GM12875 (cell line): ENCODE measurements at regions not wholly inside any gene's neighbourhood (a gene's known extent, or its start where the extent isn't known, plus 50 kb on each side); places are given as distances from the start of the nearest gene placed in this dataset.

ENCODE experiments used
- H3K4me3 ChIP-seq: one replicate; pipeline ENCODE4 v1.5.1; 2011; ENCODE audit warnings: low read depth, low read length, control low read depth
- TF ChIP-seq, protein P1 (sequence below): IDR thresholded peaks from 2 replicates; pipeline ENCODE4 v1.5.1; 2011; ENCODE audit warnings: low read depth, mild to moderate bottlenecking, control low read depth, inconsistent platforms, low read length, moderate library complexity, borderline replicate concordance; ENCODE audit not compliant: insufficient read depth

DNA sequence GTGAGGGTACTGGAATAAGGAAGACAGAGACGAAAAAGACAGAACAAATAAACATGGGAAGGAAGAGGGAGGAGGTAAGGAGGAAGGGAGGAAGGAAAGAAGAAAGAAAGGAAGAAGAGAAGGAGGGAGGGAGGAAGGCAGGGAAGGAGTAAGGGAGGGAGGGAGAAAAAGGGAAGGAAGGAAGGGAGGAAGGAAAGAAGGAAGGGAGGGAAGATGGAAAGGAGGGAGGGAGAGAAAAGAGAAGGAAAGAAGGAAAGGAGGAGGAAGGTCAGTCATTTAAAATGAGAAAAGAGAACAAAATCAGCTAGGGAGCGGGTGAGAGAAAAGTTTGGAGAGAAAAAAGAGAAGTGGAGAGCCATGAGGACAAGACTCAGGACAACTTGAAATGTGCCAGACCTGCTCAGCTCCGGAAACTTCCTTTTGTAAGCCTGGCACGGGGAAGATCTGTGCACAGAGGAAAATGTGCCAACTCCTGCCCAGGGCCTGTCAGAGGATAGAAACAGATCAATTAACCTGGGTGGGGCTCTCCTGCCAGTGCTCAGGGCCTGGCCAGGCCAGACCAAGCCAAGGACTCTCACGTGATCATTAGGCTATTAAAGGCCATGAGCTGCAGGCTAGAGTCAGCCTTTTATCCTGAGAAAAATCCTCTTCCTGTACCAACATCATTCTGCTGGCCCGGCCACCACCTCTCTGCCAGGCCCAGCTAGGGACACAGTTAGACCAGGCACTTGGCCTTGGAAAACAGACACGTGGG lies 50.1 kb upstream of the BCL6 start:
- TF ChIP-seq, protein P1, sequence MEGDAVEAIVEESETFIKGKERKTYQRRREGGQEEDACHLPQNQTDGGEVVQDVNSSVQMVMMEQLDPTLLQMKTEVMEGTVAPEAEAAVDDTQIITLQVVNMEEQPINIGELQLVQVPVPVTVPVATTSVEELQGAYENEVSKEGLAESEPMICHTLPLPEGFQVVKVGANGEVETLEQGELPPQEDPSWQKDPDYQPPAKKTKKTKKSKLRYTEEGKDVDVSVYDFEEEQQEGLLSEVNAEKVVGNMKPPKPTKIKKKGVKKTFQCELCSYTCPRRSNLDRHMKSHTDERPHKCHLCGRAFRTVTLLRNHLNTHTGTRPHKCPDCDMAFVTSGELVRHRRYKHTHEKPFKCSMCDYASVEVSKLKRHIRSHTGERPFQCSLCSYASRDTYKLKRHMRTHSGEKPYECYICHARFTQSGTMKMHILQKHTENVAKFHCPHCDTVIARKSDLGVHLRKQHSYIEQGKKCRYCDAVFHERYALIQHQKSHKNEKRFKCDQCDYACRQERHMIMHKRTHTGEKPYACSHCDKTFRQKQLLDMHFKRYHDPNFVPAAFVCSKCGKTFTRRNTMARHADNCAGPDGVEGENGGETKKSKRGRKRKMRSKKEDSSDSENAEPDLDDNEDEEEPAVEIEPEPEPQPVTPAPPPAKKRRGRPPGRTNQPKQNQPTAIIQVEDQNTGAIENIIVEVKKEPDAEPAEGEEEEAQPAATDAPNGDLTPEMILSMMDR = no peak
- H3K4me3 ChIP-seq = no peak overlapping the region

DNA sequence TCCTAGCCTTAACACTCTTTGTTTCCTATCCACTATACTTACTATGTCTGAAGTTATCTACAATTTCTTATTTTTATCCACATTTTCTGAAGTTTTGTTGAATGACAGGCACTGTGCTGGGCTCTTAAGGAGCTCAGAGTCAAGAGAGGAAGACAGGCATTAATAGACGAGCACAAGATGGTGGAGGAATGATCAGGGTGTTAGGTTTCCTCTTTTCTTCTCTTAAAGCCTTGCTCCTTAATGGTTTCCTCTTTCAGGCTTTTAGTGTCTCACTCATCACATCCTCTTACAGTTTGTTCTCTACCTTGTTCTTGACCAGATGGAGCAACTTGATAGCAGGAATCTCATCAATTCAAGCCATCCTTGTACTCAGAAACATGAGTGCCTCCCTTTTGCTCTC lies 52.9 kb upstream of the BCL6 start:
- TF ChIP-seq, protein P1 = no peak
- no peak overlapping the region for H3K4me3 ChIP-seq

GRCh38 chr3:187798531-187799530 lies 53.6 kb upstream of the BCL6 start:
- no peak overlapping the region for H3K4me3 ChIP-seq
- TF ChIP-seq, protein P1 = no peak

DNA sequence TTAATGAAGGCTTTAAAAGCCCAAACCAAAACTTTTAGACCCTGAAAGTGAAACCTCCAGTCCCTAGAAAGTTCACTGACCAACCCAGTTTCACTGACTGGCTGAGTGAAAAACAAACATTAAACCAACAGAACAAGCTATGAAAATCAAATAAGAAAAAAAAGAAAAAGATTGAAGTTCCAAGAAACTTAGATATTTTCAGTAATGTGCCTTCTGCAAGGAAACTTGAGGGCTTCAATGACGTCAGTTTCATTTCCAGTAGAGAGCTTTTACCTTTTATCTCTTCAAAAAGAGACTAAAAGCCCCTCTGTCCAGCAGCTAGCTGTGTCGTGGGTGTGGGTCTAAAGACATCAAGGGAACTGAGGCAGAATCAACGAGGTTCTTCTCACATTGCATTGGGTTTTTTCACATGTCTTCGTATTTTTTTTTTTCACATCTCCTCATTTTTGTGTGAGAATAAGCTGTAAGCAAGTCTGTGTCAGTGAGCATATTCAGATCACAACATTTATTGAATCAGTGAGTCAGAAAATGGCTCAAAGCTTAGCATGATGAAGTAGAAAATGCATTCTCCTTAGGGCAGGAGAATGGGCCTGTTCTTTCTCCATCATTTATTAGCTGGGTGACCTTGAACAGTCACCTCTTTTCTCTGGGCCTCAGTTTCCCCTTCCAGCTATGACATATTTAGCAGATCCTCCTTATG lies 54.8 kb upstream of the BCL6 start:
- no peak overlapping the region for H3K4me3 ChIP-seq
- TF ChIP-seq, protein P1 = no peak

- H3K4me3 ChIP-seq = no peak overlapping the region
- TF ChIP-seq, protein P1 = no peak
Measured at GRCh38 chr3:187801152-187801551, 55.9 kb upstream of the BCL6 start.

DNA sequence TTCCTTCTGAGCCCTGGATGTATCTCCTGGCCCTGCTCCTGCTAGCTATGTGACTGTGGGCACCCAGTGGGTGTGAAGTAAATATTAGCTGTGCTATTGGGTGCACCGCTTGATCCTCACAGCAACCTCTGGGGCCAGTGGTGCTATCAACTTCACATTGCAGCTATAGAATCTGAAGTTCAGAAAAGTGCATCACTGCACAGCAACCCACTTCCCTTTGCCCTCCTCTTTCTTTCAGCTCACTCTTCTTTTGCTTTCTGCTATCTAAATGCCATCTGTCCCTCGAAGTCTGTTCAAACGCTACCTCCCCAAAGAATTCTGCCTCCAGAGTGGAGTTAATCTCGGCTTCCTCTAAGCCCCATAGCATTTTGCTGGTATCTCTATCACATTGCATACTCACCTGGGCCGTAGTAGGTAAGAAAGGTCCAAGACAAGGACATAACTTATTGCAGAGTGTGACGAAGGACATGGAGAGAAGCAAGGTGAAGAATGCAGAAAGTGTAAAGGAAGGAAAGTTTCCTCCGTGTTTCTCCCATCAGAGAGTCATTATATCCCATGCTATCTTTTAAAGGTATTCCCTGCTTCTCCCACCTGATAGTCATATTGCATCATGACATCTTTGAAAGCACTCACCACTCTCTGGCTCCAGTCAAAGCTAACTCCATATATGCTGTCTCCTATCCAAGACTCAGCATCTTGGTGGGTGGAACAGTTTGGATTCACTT lies 57.1 kb upstream of the BCL6 start:
- no peak overlapping the region for H3K4me3 ChIP-seq

More for the DNA sequence above, 57.1 kb upstream of the BCL6 start:
- TF ChIP-seq, protein P1 = no peak
